ENCODE measurements at regions not wholly inside any gene's neighbourhood (a gene's known extent, or its start where the extent isn't known, plus 50 kb on each side); places are given as distances from the start of the nearest gene placed in this dataset.

DNA sequence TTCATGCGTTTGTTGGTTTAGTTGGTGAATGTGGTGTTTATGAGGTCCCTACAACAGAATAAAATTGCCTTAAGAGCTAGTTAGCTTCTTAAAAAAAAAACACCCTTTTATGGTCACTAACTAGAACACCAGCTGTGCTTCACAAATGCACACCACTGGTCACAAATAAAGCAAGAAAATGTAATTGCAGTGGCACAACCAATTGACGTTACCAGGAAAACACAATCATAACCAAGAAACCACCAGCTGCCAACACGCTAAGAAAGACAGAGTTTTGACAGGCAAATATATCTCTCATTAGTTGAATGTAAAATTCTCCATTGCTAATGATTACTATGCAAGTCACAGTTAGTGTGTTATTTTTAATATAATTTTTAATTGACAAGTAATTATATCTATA is 389.9 kb downstream of the ADAMTS20 start:
- no peak for TF ChIP-seq EZH2 (IDR thresholded peaks at IDR 0.05)
- no peak for TF ChIP-seq POLR2AphosphoS5 (IDR thresholded peaks at IDR 0.05; ENCODE audit: borderline replicate concordance, low read depth, low read length)
- TF ChIP-seq FOXP2 (optimal IDR thresholded peaks at IDR 0.05; ENCODE audit: control extremely low read depth, extremely low read length, insufficient read depth), result no peak

All from SK-N-MC (cell line).